B cell (primary cell): ENCODE measurements at regions not wholly inside any gene's neighbourhood (a gene's known extent, or its start where the extent isn't known, plus 50 kb on each side); places are given as distances from the start of the nearest gene placed in this dataset.
"Not testable (repeated sequence)": the region's sequence is repeated elsewhere in the genome, so short reads cannot be mapped to it uniquely, and the experiment has no call there.

Source experiments
- ATAC-seq: fragments of 200-7000 bp; cut with Tn5 transposase; one replicate; pipeline ENCODE4 v1.10.0; 2021; ENCODE audit warnings: low read depth, mild to moderate bottlenecking, moderate number of reproducible peaks, moderate library complexity
- CTCF ChIA-PET: fragments of 350-600 bp; sonication (Branson Sonifier 250); formaldehyde crosslinking; loops from one replicate; lab custom pipeline; 2021; ENCODE audit warnings: antibody characterized with exemption, inconsistent platforms; lab: Charles Lee
- POLR2A ChIA-PET: fragments of 350-600 bp; sonication (Branson Sonifier 250); formaldehyde crosslinking; loops from one replicate; lab custom pipeline; 2021; ENCODE audit warnings: antibody characterized with exemption; lab: Charles Lee
- DNase-seq: peaks from one replicate; pipeline ENCODE4 v3.0.0; 2013
- H2AFZ ChIP-seq: 2 replicates; pipeline ENCODE4 v1.6.1; 2012; ENCODE audit warnings: mild to moderate bottlenecking, low read depth, low read length; ENCODE audit not compliant: insufficient read depth, poor library complexity, severe bottlenecking
- H3K27ac ChIP-seq, 2 donors: 1 replicate in 1 of 2; 2 replicates in 1 of 2; pipeline ENCODE4 v1.5.1; 2012 to 2013; ENCODE audit warnings: low read length in 2 of 2, mild to moderate bottlenecking in 2 of 2, moderate library complexity in 1 of 2
- H3K27me3 ChIP-seq, 4 experiments: fragments of 200-600 bp in 1 of 4; sonication (generic) in 1 of 4; replicated peaks in 1 of 4; 1 replicate in 2 of 4; 2 replicates in 2 of 4; pipeline versions ENCODE4 v1.6.1 to v1.7.0; 2013 to 2016; ENCODE audit warnings: low read length in 3 of 4, mild to moderate bottlenecking in 2 of 4, mixed read lengths in 1 of 4, moderate library complexity in 1 of 4; ENCODE audit not compliant: insufficient read depth in 4 of 4, control insufficient read depth in 3 of 4; ENCODE audit errors: control extremely low read depth in 1 of 4
- H3K36me3 ChIP-seq, 2 experiments: replicated peaks in 1 of 2; 1 replicate in 1 of 2; 2 replicates in 1 of 2; pipeline versions ENCODE4 v1.6.1 to v1.7.1; 2013; ENCODE audit warnings: low read length in 1 of 2; ENCODE audit not compliant: insufficient read depth in 2 of 2, control insufficient read depth in 1 of 2; ENCODE audit errors: control extremely low read depth in 1 of 2, extremely low read depth in 1 of 2
- H3K4me1 ChIP-seq, 2 donors: fragments of 200-600 bp in 1 of 2; sonication (generic) in 1 of 2; 1 replicate in 1 of 2; 2 replicates in 1 of 2; pipeline versions ENCODE4 v1.5.1 to v1.6.1; 2013 to 2017; ENCODE audit warnings: low read length in 2 of 2; ENCODE audit not compliant: control insufficient read depth in 2 of 2, insufficient read depth in 2 of 2
- H3K4me2 ChIP-seq: replicated peaks from 2 replicates; pipeline ENCODE3; 2012; ENCODE audit warnings: mild to moderate bottlenecking, low read depth, low read length; ENCODE audit not compliant: poor library complexity, severe bottlenecking
- H3K4me3 ChIP-seq, 5 experiments: fragments of 200-600 bp in 1 of 5; sonication (generic) in 1 of 5; 1 replicate in 3 of 5; 2 replicates in 2 of 5; pipeline versions ENCODE4 v1.5.1 to v1.7.0; 2011 to 2016; ENCODE audit warnings: low read length in 4 of 5, mild to moderate bottlenecking in 4 of 5, low read depth in 2 of 5, control low read depth in 1 of 5, moderate library complexity in 1 of 5; ENCODE audit not compliant: insufficient read depth in 1 of 5; ENCODE audit errors: control extremely low read depth in 1 of 5, extremely low read depth in 1 of 5
- H3K79me2 ChIP-seq: fragments of 200-600 bp; sonication (generic); one replicate; pipeline ENCODE4 v1.6.0; 2016; ENCODE audit warnings: low read length; ENCODE audit not compliant: control insufficient read depth, insufficient read depth
- H3K9ac ChIP-seq: fragments of 200-600 bp; sonication (generic); 2 replicates; pipeline ENCODE4 v1.6.1; 2017; ENCODE audit warnings: mild to moderate bottlenecking, low read length, moderate library complexity
- H3K9me3 ChIP-seq, 3 donors: one replicate each; pipeline versions ENCODE4 v1.6.1 to v1.7.1; 2013; ENCODE audit warnings: low read length in 2 of 3; ENCODE audit not compliant: control insufficient read depth in 2 of 3, insufficient read depth in 1 of 3; ENCODE audit errors: control extremely low read depth in 1 of 3
- H4K20me1 ChIP-seq: 2 replicates; pipeline ENCODE4 v1.6.0; 2012; ENCODE audit warnings: mild to moderate bottlenecking, low read length; ENCODE audit not compliant: insufficient read depth, control insufficient read depth, poor library complexity, severe bottlenecking
- H3K27ac Mint-ChIP-seq: one replicate; pipeline ENCODE4 v1.8.0; 2021; ENCODE audit warnings: mixed read lengths
- H3K27me3 Mint-ChIP-seq: one replicate; pipeline ENCODE4 v1.8.0; 2021; ENCODE audit warnings: mixed read lengths
- H3K4me1 Mint-ChIP-seq: one replicate; pipeline ENCODE4 v1.8.0; 2021; ENCODE audit warnings: mixed read lengths
- H3K4me3 Mint-ChIP-seq: one replicate; pipeline ENCODE4 v1.8.0; 2021; ENCODE audit warnings: mixed read lengths
- H3K9me3 Mint-ChIP-seq: one replicate; pipeline ENCODE4 v1.8.0; 2022; ENCODE audit warnings: mixed read lengths; ENCODE audit not compliant: insufficient read depth
- EZH2 ChIP-seq: IDR thresholded peaks from 2 replicates; pipeline ENCODE4 v1.6.1; 2012; ENCODE audit warnings: borderline replicate concordance, low read depth, mild to moderate bottlenecking, moderate library complexity, low read length; ENCODE audit not compliant: insufficient read depth, poor library complexity, severe bottlenecking
- WGBS: methylation state at CpG from one replicate; pipeline ENCODE4 v1.1.5; 2013; ENCODE audit warnings: missing lambda C conversion rate; ENCODE audit not compliant: insufficient coverage; 5-methylcytosine and 5-hydroxymethylcytosine counted together
- intact Hi-C: fragments of 100-400 bp; cut with micrococcal nuclease; formaldehyde crosslinking; loops from one replicate; pipeline ENCODE4 v1.10.0; 2022
- TF ChIP-seq, protein P1 (sequence below): fragments of 200-600 bp; IDR thresholded peaks from one replicate; pipeline ENCODE4 v1.8.0; 2022; ENCODE audit warnings: antibody characterized with exemption, mild to moderate bottlenecking

DNA sequence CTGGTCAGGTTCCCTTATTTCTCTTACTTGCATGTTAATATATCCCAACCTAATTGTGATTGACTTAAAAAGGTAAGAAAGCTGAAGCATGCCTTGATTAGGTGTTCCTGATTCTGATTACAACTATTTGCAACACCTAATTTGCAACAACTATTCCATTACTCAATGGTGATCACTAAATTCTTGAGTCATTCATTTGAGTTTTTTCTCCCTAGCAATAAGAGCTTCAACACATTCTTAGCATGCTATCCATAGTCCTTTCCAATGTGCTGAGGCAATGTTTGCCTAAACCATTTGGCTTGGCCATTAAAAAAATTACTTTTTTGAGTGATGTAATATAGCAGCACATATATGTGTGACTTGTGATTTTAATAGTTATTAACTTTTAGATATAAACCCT, 851.4 kb downstream of the TRAM1L1 start:
- TF ChIP-seq, protein P1, sequence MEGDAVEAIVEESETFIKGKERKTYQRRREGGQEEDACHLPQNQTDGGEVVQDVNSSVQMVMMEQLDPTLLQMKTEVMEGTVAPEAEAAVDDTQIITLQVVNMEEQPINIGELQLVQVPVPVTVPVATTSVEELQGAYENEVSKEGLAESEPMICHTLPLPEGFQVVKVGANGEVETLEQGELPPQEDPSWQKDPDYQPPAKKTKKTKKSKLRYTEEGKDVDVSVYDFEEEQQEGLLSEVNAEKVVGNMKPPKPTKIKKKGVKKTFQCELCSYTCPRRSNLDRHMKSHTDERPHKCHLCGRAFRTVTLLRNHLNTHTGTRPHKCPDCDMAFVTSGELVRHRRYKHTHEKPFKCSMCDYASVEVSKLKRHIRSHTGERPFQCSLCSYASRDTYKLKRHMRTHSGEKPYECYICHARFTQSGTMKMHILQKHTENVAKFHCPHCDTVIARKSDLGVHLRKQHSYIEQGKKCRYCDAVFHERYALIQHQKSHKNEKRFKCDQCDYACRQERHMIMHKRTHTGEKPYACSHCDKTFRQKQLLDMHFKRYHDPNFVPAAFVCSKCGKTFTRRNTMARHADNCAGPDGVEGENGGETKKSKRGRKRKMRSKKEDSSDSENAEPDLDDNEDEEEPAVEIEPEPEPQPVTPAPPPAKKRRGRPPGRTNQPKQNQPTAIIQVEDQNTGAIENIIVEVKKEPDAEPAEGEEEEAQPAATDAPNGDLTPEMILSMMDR, result no peak
- TF ChIP-seq EZH2, result no peak
- Histone ChIP-seq H3K4me1 (no peaks in the 10 kb centered on the region), H3K79me2 (no peaks in the 10 kb centered on the region), H3K4me3 (no peak overlapping the region), H4K20me1 (no peaks in the 10 kb centered on the region), H3K27ac (no peak overlapping the region), H3K9ac (no peak overlapping the region), H3K36me3 (no peaks in the 10 kb centered on the region), H3K4me2 (no peak overlapping the region), H2AFZ (no peak overlapping the region), H3K9me3 (no peaks in the 10 kb centered on the region), H3K27me3 (no peaks in the 10 kb centered on the region)
- Mint-ChIP-seq H3K27ac (no peak overlapping the region), H3K9me3 (no peaks in the 10 kb centered on the region), H3K4me3 (no peak overlapping the region), H3K27me3 (no peaks in the 10 kb centered on the region), H3K4me1 (no peaks in the 10 kb centered on the region)
- intact Hi-C loops, result no loop called here
- ChIA-PET POLR2A (no interaction called here), CTCF (no interaction called here)
- ATAC-seq (no peak), DNase-seq (no peak)

DNA sequence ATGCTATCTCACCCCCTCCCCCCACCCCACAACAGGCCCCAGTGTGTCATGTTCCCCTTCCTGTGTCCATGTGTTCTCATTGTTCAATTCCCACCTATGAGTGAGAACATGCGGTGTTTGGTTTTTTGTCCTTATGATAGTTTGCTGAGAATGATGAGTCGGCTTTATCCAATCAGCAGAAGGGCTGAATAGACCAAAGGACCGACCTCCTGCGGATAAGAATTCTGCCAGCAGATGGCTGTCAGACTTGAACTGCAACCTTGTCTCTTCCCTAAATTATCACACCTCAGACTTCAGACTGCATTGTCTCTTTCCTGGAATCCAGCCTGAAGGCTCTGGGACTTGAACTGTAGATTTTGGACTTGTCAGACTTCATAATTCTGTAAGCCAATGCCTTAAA, 853.4 kb downstream of the TRAM1L1 start:
- H3K27me3 ChIP-seq, DNase-seq, intact Hi-C loops, H3K36me3 ChIP-seq, H3K4me3 ChIP-seq, H3K4me1 Mint-ChIP-seq, H3K9me3 Mint-ChIP-seq, H3K4me1 ChIP-seq, H3K79me2 ChIP-seq, H3K4me3 Mint-ChIP-seq, POLR2A ChIA-PET, H3K27ac Mint-ChIP-seq, H3K9ac ChIP-seq, H3K4me2 ChIP-seq, H2AFZ ChIP-seq, H3K27me3 Mint-ChIP-seq, H4K20me1 ChIP-seq, H3K9me3 ChIP-seq, CTCF ChIA-PET, ATAC-seq, H3K27ac ChIP-seq: not testable (repeated sequence)
- 80% methylated on average over 1 of the region's 4 CpGs for WGBS
